Loucy (cell line): ENCODE measurements at regions not wholly inside any gene's neighbourhood (a gene's known extent, or its start where the extent isn't known, plus 50 kb on each side); places are given as distances from the start of the nearest gene placed in this dataset.

Experiments
- H2AFZ ChIP-seq: fragments of 200-600 bp; sonication (generic); 2 replicates; pipeline ENCODE4 v1.6.0; 2016; ENCODE audit warnings: antibody characterized with exemption, mild to moderate bottlenecking, low read length, moderate library complexity
- H3F3A ChIP-seq: fragments of 200-600 bp; 2 replicates; pipeline ENCODE4 v1.6.0; 2016; ENCODE audit warnings: antibody characterized with exemption, low read depth, mild to moderate bottlenecking
- H3K27me3 ChIP-seq: fragments of 200-600 bp; sonication (generic); 2 replicates; pipeline ENCODE4 v1.6.1; 2014; ENCODE audit warnings: low read length, mild to moderate bottlenecking; ENCODE audit not compliant: insufficient read depth, poor library complexity, severe bottlenecking
- H3K36me3 ChIP-seq: fragments of 200-600 bp; sonication (generic); 2 replicates; pipeline ENCODE4 v1.6.1; 2016; ENCODE audit warnings: low read length; ENCODE audit not compliant: insufficient read depth
- H3K4me1 ChIP-seq: fragments of 200-600 bp; sonication (generic); 2 replicates; pipeline ENCODE4 v1.5.1; 2014; ENCODE audit warnings: low read length, mild to moderate bottlenecking; ENCODE audit not compliant: insufficient read depth, poor library complexity, severe bottlenecking
- H3K4me2 ChIP-seq: fragments of 200-600 bp; sonication (generic); 2 replicates; pipeline ENCODE4 v1.6.0; 2014; ENCODE audit warnings: antibody characterized with exemption, low read length, low read depth, mild to moderate bottlenecking; ENCODE audit not compliant: poor library complexity, severe bottlenecking
- H3K4me3 ChIP-seq: fragments of 200-600 bp; sonication (generic); 2 replicates; pipeline ENCODE4 v1.5.1; 2014; ENCODE audit warnings: low read length, mild to moderate bottlenecking, mixed read lengths; ENCODE audit not compliant: poor library complexity, severe bottlenecking
- H3K79me2 ChIP-seq: fragments of 200-600 bp; sonication (generic); 2 replicates; pipeline ENCODE4 v1.6.1; 2014; ENCODE audit warnings: low read length; ENCODE audit not compliant: insufficient read depth
- H3K9ac ChIP-seq: fragments of 200-600 bp; sonication (generic); 2 replicates; pipeline ENCODE4 v1.6.0; 2014; ENCODE audit warnings: mild to moderate bottlenecking, low read depth, low read length, moderate library complexity; ENCODE audit not compliant: poor library complexity, severe bottlenecking
- H3K9me2 ChIP-seq: fragments of 200-600 bp; sonication (generic); replicated peaks from 2 replicates; pipeline ENCODE4 v1.6.1; 2016; ENCODE audit warnings: low read depth, low read length, mixed read lengths
- H3K9me3 ChIP-seq: fragments of 200-600 bp; sonication (generic); 2 replicates; pipeline ENCODE4 v1.6.1; 2014; ENCODE audit warnings: mild to moderate bottlenecking, antibody characterized with exemption, low read length, low read depth; ENCODE audit not compliant: insufficient read depth
- H4K20me1 ChIP-seq: fragments of 200-600 bp; sonication (generic); 2 replicates; pipeline ENCODE4 v1.6.0; 2014; ENCODE audit warnings: antibody characterized with exemption, low read length, mild to moderate bottlenecking; ENCODE audit not compliant: insufficient read depth, poor library complexity, severe bottlenecking
- EZH2phosphoT487 ChIP-seq: fragments of 200-600 bp; IDR thresholded peaks from 2 replicates; pipeline ENCODE4 v1.6.1; 2018; ENCODE audit warnings: antibody characterized with exemption, mild to moderate bottlenecking, moderate library complexity, borderline replicate concordance
- TF ChIP-seq, protein P1 (sequence below): fragments of 200-600 bp; sonication (generic); conservative IDR thresholded peaks from 2 replicates; pipeline ENCODE4 v1.5.1; 2014; ENCODE audit warnings: mild to moderate bottlenecking, antibody characterized with exemption, low read length

DNA sequence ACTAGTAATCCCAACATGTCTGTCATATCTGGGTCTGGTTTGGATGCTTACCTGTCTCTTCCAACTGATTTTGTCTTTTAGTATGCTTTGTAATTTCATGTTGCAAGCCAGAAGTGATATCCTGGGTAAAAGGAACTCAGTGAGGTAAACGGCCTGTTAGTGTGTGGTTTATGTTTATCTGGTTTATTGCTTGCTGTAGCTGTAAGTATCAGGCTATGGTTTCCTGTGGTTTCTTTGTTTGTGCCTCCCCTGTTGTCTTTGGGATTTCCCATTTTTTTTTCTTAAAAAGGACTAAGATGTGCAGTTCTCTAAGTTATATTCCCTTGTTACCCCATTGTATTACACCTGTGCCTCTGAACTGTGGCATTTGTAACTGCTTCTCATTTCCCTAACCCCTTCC, 323.5 kb upstream of the POM121L12 start:
- no peak overlapping the region for H3K4me3 ChIP-seq
- no peaks in the 10 kb centered on the region for H3K9me3 ChIP-seq
- no peak overlapping the region for H3K9ac ChIP-seq
- no peaks in the 10 kb centered on the region for H3F3A ChIP-seq
- no peak overlapping the region for H2AFZ ChIP-seq
- no peaks in the 10 kb centered on the region for H3K36me3 ChIP-seq
- no peaks in the 10 kb centered on the region for H3K79me2 ChIP-seq
- H3K27me3 ChIP-seq, result no peaks in the 10 kb centered on the region
- H3K4me1 ChIP-seq, result no peaks in the 10 kb centered on the region
- H3K9me2 ChIP-seq, result no peaks in the 10 kb centered on the region
- no peak overlapping the region for H3K4me2 ChIP-seq
- no peaks in the 10 kb centered on the region for H4K20me1 ChIP-seq
- TF ChIP-seq EZH2phosphoT487, result no peak
- TF ChIP-seq, protein P1, sequence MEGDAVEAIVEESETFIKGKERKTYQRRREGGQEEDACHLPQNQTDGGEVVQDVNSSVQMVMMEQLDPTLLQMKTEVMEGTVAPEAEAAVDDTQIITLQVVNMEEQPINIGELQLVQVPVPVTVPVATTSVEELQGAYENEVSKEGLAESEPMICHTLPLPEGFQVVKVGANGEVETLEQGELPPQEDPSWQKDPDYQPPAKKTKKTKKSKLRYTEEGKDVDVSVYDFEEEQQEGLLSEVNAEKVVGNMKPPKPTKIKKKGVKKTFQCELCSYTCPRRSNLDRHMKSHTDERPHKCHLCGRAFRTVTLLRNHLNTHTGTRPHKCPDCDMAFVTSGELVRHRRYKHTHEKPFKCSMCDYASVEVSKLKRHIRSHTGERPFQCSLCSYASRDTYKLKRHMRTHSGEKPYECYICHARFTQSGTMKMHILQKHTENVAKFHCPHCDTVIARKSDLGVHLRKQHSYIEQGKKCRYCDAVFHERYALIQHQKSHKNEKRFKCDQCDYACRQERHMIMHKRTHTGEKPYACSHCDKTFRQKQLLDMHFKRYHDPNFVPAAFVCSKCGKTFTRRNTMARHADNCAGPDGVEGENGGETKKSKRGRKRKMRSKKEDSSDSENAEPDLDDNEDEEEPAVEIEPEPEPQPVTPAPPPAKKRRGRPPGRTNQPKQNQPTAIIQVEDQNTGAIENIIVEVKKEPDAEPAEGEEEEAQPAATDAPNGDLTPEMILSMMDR, result no peak

DNA sequence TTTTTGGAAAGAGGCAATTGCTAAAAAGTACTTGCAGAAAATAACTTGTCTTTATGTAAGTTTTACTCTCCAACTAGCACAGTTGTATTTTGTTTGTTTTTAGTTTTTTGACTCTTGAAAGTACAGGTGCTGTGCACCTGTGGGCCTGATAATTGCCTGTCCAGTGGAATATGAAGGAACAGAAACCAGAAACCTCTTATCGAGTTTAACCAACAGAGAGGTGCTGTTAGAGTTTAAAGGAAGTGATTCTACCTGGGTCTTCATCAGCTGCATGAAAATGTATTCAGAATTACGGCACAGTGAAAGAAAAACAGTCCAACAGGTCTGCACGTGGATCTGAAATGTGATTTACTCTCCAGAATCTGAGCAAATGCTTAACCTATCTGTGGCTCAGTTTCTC, 326.6 kb upstream of the POM121L12 start:
- H3K9me3 ChIP-seq, result no peaks in the 10 kb centered on the region
- H3K9me2 ChIP-seq, result no peaks in the 10 kb centered on the region
- H3K79me2 ChIP-seq, result no peaks in the 10 kb centered on the region
- H3K4me2 ChIP-seq, result no peak overlapping the region
- H3F3A ChIP-seq, result no peaks in the 10 kb centered on the region
- H4K20me1 ChIP-seq, result no peaks in the 10 kb centered on the region
- TF ChIP-seq, protein P1, result no peak
- TF ChIP-seq EZH2phosphoT487, result no peak
- H3K9ac ChIP-seq, result no peak overlapping the region
- H3K36me3 ChIP-seq, result no peaks in the 10 kb centered on the region
- no peak overlapping the region for H2AFZ ChIP-seq
- H3K4me3 ChIP-seq, result no peak overlapping the region
- no peaks in the 10 kb centered on the region for H3K4me1 ChIP-seq
- no peaks in the 10 kb centered on the region for H3K27me3 ChIP-seq

DNA sequence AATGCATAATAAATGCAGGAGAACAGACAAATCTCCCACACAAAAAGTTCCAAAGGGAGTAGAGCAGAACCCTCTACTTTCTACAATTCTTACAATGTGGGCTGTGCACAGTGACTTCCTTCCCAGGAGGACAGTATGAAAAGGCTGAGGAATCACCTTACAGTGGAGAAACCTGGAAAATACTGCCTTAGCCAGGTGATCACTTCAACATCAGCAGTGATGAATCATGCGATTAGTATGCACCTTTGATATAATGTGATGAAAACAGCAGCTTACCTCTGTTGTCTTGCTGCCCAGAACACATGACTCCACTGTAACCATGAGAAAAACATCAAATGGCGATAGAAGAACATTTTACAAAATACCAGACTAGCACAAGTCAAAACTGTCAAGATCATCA, 329.7 kb upstream of the POM121L12 start:
- no peaks in the 10 kb centered on the region for H3K4me1 ChIP-seq
- H3K79me2 ChIP-seq, result no peaks in the 10 kb centered on the region
- no peak overlapping the region for H2AFZ ChIP-seq
- no peaks in the 10 kb centered on the region for H3F3A ChIP-seq
- no peaks in the 10 kb centered on the region for H3K36me3 ChIP-seq
- H4K20me1 ChIP-seq, result no peaks in the 10 kb centered on the region
- TF ChIP-seq EZH2phosphoT487, result no peak
- TF ChIP-seq, protein P1, result no peak
- no peaks in the 10 kb centered on the region for H3K27me3 ChIP-seq
- no peaks in the 10 kb centered on the region for H3K9me3 ChIP-seq
- H3K9me2 ChIP-seq, result no peaks in the 10 kb centered on the region
- no peak overlapping the region for H3K4me2 ChIP-seq
- no peak overlapping the region for H3K9ac ChIP-seq
- H3K4me3 ChIP-seq, result no peak overlapping the region
